AML-193 (cell line): ENCODE measurements at regions not wholly inside any gene's neighbourhood (a gene's known extent, or its start where the extent isn't known, plus 50 kb on each side); places are given as distances from the start of the nearest gene placed in this dataset.
A peak's percentile ranks its signal among the peaks of the same experiment; 100 is the strongest.
"Not testable (repeated sequence)": the region's sequence is repeated elsewhere in the genome, so short reads cannot be mapped to it uniquely, and the experiment has no call there.

Source experiments
- DNase-seq, 2 experiments: peaks; one replicate each; lab custom pipeline; 2025; lab: John Stamatoyannopoulos, UW

DNA sequence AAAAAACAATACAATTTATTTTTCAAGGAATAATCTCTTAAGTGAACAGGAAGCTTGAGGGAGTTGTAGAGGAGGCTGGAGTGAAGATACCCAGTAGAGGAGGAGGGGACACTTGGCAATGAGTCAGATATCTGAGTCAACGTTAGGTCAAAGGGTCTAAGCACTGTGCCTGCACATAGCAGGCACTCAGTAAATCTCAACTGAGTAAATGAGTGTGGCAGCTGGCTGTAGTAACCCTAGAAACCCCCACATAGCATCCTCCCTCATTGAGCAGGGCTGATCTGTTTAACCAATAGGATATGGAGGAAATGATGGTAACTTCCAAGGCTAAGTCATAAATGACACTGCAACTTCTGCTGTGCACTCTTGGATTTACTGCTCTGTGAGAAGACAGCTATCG is 186.0 kb upstream of the FAM241A start:
- DNase-seq: no peak

DNA sequence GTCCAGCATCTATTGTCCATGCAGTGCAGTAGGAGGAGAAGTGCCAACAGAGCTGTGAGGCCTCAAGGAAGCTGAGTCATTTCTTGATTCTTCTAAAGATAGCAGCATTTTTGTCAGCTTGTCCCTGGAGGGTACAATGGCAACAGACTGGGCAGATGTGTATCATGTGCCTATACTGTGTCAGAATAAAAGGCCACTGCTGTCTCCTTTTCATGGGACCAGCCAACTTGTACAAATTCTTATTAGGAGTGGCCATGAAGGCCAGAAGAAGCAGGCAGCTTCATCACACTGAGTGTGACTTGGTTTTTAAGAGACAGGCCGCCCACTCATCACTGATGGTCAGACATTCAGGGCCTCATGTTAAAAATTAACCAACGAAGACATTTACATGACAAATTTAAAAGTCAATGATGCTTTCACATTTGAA is 185.0 kb upstream of the FAM241A start:
- DNase-seq: no peak

DNA sequence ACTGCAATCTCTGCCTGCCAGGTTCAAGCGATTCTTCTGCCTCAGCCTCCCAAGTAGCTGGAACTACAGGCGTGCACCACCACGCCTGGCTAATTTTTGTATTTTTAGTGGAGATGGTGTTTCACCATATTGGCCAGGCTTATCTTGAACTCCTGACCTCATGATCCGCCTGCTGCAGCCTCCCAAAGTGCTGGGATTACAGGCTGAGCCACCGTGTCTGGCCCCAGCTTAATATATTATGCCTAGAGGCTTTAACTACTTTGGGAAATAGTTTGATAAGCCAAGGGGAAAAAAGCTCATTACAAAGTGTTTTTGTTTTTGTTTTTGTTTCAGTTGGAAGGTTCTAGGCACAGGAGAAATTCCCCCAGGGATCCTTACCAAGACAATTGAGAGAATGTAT is 184.2 kb upstream of the FAM241A start:
- DNase-seq: not testable (repeated sequence)

DNA sequence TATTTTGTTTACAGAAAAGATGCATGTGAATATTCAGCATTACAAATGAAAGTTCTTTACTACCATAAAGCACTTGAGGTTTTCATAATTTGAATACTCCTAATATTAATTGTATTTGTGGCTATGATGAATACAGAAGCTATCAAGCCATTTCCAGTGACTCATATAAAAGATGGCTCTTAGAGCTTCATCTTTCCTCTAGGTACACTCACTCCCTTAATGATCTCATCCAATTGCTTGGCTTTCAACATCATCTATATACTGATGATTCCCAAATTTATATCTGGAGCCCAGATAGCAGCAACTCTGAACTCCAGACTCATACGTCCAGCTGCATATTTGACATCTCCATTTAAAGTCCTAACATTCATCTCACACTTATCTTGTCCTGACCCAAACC is 183.4 kb upstream of the FAM241A start:
- no peak for DNase-seq

DNA sequence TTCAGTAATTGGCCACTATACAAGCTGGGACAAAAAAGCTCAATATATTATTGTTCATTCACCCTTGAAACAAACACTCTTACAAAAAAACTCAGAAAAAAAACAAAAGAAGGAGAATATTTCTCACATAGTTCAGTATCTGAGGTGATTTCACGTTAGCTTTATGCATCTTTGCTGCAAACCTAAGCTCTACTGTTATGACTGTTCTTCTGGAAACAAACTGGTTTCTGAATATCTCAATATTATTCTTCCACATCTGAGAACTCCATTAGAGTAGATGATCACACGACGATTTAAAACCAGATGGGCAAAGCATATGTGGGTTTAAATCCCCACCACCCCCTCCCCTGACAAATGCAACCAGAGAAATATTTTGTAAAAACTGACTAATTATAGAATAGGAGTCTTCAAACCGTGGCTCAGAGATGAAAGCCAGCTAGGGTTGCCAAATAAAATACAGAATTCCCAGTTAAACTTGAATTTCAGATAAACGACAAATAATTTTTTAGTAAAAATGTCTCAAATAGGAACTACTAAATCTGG is 182.0 kb upstream of the FAM241A start:
- no peak for DNase-seq

DNA sequence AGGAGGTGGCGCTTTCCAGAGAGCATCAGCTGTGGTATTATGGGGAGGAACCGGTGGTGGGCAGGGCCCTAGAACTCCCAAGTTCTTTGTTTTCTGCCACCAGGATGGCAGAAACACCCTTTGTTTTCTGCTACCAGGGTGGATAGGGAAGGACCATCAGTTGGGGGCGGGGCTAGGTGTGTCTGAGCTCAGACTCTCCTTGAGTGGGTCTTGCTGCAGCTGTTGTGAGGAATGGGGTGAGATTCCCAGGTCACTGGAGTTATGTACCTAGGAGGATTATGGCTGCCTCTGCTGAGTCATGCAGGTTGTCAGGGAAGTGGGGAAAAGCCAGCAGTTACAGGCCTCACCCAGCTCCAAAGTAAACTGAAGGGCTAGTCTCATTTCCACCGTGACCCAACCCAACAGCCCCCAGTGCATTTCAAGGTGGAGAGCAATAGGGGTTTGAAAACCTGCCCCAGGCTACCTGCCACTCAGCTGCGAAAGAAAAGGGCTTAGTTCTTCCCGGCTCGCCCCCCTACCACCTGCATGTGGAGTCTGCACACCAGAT is 167.8 kb upstream of the FAM241A start:
- DNase-seq: no peak

DNA sequence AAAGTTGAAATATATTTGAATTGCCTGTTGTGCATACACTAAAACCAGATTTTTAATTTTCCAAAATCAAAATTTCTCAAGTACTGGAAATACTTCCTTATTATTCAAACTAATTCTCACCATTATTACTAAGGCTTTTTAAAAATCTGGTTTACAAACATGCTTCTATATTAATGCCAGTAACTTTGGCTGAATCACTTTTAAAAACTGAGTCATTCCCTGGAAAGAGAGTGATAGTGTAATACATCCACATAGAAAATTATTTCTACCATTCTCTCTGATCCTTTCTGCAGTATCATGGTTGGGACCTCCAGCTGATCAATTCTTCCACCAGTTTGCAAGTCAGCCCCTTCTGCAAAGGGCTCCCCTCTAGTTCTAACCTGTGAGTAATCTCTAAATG is 165.3 kb upstream of the FAM241A start:
- no peak for DNase-seq

DNA sequence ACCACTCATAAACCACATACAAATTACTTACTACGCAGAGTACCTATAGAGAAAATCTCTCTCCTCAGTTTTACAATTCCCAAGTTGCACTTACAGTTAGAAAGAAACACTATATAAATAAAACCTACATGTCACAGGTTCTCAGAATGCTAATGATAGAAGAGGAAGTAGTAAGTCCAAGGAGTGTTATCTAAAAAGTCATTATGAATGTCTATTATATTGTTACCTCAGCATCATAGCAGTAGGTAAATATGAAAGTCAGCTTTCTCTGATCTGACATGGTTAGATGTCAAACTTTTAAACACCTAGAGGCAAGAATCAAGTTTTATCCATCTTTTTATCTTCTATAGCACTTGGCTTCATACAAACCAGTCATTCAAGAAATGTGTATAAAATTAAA is 163.2 kb upstream of the FAM241A start:
- no peak for DNase-seq

DNA sequence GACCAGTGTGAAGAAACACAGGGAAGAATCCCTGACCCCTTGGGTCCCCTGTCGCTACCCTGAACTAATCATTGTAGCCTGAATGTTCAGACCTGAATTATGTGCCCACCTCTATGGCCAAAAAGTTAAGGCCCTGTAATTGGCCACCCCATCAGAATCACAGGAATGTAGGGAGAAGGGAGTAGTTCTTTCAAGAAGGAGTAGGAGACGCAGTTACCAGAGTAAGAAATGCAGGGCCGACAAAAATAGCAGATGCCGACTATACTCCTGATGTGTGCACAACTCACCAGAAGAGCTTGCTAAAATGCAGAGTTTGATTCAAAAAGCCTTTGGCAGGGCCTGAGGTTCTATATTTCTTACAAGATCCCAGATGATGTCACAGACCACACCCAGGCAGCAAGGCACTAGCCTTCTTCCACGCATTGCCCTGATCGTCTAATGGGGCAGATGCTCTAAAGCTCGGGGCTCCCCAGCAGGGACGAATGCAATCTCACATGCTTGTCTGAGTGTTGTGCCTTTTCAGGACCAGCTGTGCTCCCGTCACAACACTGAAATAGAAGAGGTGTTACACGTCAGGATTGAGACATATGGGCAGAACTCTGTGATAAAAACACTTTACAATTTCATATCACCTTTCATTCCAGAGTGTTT is 161.0 kb upstream of the FAM241A start:
- DNase-seq: no peak

DNA sequence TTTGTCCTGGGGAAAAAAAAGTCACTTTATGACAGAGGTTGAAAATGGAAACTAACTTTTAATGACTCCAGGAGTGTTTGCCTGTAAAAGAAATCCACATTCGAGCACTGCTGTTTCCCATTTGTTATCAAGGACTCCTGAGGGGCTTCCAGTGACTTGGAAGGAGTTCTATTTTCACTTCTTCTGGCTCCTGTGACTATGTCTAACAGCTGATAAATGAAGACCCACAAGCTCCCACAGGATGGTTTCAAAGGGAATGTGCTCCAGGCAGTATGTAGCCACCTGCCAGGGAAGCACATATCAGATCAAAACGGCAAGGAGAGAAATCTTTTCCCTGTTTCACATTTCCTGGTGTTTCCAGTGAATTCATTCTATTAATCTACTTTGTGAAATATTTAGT is 159.8 kb upstream of the FAM241A start:
- no peak for DNase-seq

DNA sequence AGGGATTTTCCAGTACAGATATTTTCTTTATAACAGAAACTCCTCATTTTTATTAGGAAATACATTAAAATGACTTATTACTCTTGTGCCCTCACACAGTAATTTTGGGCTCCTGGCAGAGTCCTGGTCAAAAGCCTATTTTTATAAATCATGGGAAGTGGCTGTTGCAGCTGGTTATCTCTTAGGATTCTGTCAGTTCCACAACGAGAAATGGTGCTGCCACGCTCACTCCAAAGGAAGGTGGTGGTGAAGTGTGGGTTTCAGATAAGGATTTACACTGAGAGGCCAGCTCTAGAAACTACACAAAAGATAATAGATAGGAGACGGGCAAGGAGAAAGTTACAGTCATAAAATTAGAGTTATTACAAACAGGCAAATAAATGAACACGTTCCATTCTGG is 159.2 kb upstream of the FAM241A start:
- DNase-seq: no peak

DNA sequence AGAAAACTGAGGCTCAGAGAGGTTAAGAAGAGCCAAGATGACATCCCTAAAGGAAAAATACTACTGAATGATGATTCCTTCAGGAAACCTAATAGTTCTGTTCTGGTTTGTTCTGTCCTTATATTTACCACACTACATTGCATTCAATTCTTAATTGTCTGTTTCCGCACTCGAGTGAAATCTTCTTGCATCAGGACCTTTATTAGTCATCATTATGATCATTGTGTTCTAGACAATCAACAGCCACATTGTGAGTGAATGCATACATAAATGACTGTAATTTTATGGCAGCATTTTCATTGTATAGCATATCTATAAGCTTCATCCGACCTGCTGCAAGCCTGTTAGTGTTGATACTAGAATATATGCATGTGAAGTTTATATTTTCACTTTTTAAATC is 156.7 kb upstream of the FAM241A start:
- DNase-seq: no peak

DNA sequence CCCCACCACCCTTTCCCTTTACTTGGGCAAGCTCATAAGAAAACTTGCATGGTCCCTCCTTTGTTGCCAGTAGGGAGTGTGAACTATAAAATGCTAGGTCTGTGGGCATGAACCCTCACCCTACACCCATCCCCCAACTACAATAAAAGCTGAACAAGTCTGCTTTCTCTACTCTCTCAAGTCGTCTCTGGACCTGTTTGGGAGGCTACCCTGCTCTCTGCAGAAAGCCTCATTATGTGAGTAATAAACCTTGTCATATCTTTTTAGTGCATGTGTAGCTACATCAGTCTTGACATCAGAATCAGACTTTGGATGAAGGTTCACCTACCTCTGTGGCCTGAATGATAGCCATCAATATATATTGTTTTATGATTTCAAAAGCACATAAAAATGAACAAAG is 155.4 kb upstream of the FAM241A start:
- no peak for DNase-seq

DNA sequence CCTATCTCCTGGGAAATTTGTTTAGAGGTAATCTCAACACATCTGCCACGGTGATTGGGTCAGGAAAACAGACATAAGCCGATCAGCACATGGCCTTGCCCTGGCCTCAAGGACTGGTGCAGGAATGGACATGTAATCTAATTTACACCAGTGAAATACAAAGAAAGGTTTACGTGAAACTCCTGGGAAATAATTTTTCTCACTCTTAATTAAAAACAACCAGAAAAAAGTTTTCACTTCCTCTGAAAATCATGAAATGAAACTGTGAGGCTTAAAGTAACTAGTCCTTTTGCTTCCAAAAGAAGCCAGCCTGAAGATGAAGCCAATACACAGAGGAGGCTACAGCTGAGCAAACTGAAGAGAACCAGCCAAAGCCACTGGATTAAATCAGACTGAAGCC is 154.1 kb upstream of the FAM241A start:
- no peak for DNase-seq

DNA sequence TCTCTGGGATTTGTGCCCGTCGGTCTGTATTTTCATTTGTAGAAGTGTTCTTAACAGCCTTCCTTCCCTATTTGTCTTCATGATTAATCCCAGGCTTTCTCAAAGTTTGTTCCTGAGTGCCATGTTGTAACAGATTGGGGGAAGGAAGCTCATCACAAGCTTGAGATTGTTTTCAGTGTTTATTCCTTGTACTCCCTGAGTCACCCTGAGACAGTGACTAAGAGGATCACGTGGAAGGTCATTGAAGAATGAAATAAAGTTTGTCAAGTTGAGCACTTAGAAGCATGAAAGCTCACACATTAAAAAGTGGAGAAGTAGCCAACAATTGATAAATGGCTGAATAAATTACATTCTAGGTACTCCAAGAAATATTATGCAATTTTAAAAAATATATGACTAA is 153.5 kb upstream of the FAM241A start:
- DNase-seq: no peak

DNA sequence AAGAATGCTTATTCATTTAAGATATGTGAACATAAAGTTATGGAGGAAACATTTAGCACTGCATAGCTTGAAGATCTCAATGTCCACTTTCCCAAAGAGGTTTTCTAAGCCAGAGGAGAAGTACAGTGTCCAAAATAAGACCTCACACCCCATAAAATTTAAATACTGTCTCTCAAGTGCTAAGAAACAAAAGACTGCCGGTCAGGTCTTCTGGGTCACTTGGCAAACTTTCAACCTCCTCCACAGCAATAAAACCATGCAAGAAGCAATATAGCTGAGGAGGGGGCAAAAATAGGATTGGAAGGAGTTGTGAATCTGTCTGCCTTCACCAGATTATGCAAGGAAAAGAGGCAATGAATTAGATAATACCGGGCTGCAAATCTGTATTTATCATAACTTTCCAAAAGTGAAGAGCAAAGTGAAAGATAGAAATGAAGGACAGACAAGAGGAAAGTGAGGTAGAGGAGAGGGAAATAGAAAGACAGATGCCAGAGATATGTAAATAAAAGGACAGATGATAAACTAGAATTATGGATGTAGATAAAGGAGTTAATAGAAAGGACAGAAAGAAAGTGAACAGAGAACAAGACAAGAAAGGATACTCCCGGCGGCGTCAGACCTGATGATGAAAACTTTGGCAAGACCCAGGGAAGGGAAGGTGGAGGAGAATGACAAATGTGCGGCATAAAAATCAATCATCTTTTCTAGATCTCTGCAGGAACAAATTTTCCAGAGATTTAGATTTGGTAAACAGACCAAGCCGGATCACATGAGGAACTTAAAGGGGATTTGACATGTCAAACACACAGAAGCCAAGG is 152.7 kb upstream of the FAM241A start:
- DNase-seq: no peak

DNA sequence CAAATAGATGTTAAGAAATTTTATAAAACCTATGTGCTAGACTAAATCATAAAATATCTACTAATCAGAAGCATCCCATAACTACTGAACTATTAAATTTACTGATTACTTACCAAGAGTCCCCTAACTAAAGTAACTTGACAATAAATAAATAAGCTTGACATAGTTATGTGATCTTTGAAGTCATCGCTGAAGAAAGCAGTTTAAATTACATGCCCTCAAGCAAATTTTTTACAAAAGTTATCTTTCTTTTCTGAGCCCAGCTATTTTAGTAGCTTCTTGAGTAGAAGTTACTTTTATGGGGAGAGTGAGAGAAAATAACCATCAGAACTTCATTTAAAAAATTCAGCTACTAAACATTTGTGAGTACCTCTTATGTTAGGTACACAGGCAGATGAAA is 150.9 kb upstream of the FAM241A start:
- no peak for DNase-seq

DNA sequence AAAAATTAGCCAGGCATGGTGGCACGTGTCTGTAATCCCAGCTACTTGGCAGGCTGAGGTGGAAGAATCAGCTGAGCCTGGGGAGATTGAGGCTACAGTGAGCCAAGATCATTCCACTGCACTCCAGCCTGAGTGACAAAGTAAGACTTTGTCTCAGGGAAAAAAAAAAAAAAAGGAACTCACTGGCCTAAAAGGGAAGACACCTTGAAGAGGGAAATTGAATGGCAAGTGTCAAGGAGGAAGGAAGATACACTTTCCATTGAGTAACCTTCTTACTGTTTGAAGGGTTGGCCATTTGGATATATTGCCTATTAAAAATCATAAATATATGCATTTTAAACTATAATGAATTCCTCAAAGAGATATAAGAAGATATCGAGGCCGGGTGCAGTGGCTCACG is 147.5 kb upstream of the FAM241A start:
- DNase-seq: peak in 1 of 2 experiments; percentile 20

DNA sequence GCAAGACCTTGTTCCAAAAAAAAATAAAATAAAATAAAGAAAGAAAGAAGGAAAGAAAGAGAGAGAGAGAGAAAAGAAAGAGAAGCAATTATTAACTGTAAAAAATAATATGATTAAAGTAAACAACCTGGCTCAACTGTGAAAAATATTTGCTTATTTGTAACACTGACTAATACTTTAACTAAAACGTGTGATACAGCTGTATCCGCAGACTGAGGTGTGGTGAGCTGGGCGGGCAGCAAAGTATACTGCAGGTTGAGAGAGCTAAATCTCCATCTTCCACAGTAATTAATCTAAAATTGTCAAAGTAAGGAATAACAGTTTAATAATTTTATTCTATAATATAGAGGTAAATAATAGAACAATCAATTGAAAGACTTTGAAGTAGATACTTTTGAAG is 145.5 kb upstream of the FAM241A start:
- DNase-seq: no peak

DNA sequence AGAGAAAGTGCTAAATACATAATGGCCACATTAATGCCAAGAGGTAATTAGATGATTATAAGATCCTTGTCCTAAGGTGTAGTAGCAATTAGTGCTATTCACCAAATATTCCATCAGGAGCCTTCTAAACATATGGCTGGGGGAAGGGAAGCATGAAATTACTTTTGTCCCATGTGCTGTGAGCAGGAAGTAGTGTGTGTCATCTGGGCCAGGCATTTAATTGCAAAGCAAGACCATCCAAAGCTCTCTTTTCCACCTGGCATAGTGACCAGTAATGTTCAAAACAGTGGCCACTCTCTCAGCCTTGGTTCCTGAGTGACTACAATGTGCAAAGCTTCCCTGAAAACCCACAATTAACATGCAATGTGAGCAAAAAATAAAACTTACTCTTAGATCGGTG is 144.2 kb upstream of the FAM241A start:
- DNase-seq: no peak

DNA sequence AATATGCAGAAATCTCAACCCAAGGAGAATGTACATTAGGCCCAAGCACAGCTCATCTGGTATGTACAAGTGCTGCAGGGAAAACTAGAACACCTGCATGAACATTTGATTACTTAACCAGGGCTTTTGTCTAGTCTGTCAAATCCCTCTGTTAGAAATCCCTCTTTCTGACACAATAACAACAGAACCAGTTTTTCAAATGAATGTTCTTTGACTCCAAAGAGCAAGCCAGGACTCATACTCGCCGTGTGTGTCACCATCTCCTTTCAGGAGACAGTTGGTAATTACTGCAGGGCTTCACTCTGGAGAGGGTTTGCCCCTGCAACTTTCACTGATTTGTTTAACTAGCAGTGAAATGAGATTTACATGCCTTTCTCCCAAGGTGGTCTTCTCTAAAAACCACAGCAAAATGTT is 143.0 kb upstream of the FAM241A start:
- no peak for DNase-seq

DNA sequence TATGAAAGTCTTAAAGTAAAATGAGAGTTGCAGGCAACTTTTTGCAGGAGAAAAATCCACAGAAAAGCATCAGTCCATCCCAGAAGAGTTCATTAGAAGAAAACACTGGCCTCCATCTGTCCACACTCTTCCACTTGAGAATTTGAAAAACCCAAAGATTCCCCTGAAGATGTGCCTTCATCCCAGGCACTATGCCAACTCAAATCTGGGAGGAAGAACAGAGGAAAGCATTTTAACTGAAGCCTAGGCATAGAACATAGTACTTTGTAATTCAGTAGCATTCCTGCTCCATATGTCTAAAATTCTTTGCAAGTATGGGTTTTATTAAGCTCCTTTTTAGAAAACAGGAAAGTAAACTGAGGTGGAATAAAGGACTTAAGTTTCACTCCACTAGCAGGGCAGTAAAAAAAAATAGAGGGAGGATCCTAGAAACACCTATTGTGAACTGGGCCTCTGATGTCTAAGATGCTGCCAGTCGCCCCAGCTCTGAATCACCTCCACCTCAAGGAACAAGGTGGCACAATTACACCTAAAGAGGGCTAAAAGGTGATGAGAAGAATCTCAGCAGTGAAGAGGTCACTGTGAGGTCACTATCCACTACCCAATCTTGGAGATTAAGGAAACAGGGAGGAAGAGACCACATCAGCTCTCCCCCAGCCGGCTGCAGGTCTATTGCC is 141.9 kb upstream of the FAM241A start:
- DNase-seq: no peak

DNA sequence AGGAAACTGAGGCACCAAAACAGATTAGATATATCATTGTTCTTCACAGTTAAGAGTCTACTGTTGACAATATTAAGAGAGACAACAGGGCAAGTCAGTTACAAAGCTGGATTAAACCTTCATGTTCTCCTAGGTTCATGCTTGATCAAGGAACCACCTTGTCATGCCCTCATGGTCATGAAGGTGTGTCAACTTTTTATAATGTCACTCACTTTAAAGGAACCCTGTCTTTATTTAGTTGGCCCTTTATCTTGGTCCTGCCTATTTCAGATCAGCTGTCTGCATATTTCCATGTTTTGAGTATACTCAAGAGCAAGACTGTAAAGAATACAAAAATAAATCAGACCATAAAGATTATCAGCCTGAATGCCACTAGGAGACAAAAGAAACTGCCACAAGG is 140.2 kb upstream of the FAM241A start:
- DNase-seq: no peak
